Subcutaneous abdominal adipose tissue (tissue), 5 donors: ENCODE measurements at regions not wholly inside any gene's neighbourhood (a gene's known extent, or its start where the extent isn't known, plus 50 kb on each side); places are given as distances from the start of the nearest gene placed in this dataset.
"Not testable (repeated sequence)": the region's sequence is repeated elsewhere in the genome, so short reads cannot be mapped to it uniquely, and the experiment has no call there.

Experiments
- H3K27ac ChIP-seq: one replicate; pipeline ENCODE4 v1.7.0; 2013; ENCODE audit warnings: low read depth, mild to moderate bottlenecking, inconsistent platforms, low read length, moderate library complexity
- H3K27me3 ChIP-seq, 5 donors: one replicate each; pipeline ENCODE4 v1.7.0; 2013; ENCODE audit warnings: low read length in 5 of 5, inconsistent platforms in 1 of 5; ENCODE audit not compliant: control insufficient read depth in 5 of 5, insufficient read depth in 4 of 5
- H3K36me3 ChIP-seq, 5 donors: one replicate each; pipeline ENCODE4 v1.7.0; 2013; ENCODE audit warnings: low read length in 5 of 5; ENCODE audit not compliant: control insufficient read depth in 5 of 5, insufficient read depth in 5 of 5
- H3K4me1 ChIP-seq, 5 donors: one replicate each; pipeline ENCODE4 v1.7.0; 2013; ENCODE audit warnings: low read length in 5 of 5, mild to moderate bottlenecking in 3 of 5, moderate library complexity in 1 of 5; ENCODE audit not compliant: control insufficient read depth in 5 of 5, insufficient read depth in 5 of 5
- H3K4me3 ChIP-seq, 5 donors: one replicate each; pipeline ENCODE4 v1.7.0; 2013; ENCODE audit warnings: low read length in 5 of 5, low read depth in 1 of 5
- H3K9ac ChIP-seq, 5 donors: one replicate each; pipeline ENCODE4 v1.7.0; 2013; ENCODE audit warnings: low read length in 5 of 5, mild to moderate bottlenecking in 4 of 5, moderate library complexity in 3 of 5
- H3K9me3 ChIP-seq, 5 donors: one replicate each; pipeline ENCODE4 v1.7.0; 2013; ENCODE audit warnings: low read length in 5 of 5; ENCODE audit not compliant: control insufficient read depth in 5 of 5
- donor health status: healthy.
- donor health status: healthy.
- donor health status: healthy.
- donor health status: healthy.
- donor health status: healthy.

- Histone ChIP-seq H3K27me3 (no peaks in the 10 kb centered on the region), H3K27ac (no peak overlapping the region), H3K4me3 (no peak overlapping the region), H3K36me3 (no peaks in the 10 kb centered on the region), H3K9ac (no peak overlapping the region), H3K4me1 (peaks cover 0 to 7% (median 3%) of the 10 kb centered on the region in 5 donors), H3K9me3 (no peaks in the 10 kb centered on the region)
Observed at GRCh38 chr6:74273541-74273940, 577.5 kb downstream of the CD109 start.

- Histone ChIP-seq H3K36me3 (no peaks in the 10 kb centered on the region), H3K27ac (no peak overlapping the region), H3K4me1 (no peaks in the 10 kb centered on the region), H3K4me3 (no peak overlapping the region), H3K9ac (no peak overlapping the region), H3K27me3 (no peaks in the 10 kb centered on the region), H3K9me3 (no peaks in the 10 kb centered on the region)
Observed at GRCh38 chr6:74269600-74269858, 573.5 kb downstream of the CD109 start.

- no peaks in the 10 kb centered on the region for H3K36me3 ChIP-seq
- no peak overlapping the region for H3K9ac ChIP-seq
- H3K27me3 ChIP-seq, result no peaks in the 10 kb centered on the region
- H3K9me3 ChIP-seq, result no peaks in the 10 kb centered on the region
- no peak overlapping the region for H3K27ac ChIP-seq
- no peak overlapping the region for H3K4me3 ChIP-seq
- H3K4me1 ChIP-seq, result no peaks in the 10 kb centered on the region
Observed at GRCh38 chr6:74268815-74269599, 573.0 kb downstream of the CD109 start.

GRCh38 chr6:74259981-74260380 is 564.0 kb downstream of the CD109 start:
- no peaks in the 10 kb centered on the region for H3K27me3 ChIP-seq
- H3K27ac ChIP-seq, result no peak overlapping the region
- peaks cover 0 to 2% (median 0%) of the 10 kb centered on the region in 5 donors for H3K9me3 ChIP-seq
- H3K4me3 ChIP-seq, result no peak overlapping the region
- no peak overlapping the region for H3K9ac ChIP-seq
- H3K36me3 ChIP-seq, result no peaks in the 10 kb centered on the region
- peaks cover 0 to 18% (median 15%) of the 10 kb centered on the region in 5 donors for H3K4me1 ChIP-seq

GRCh38 chr6:74256781-74257180 is 560.8 kb downstream of the CD109 start:
- H3K36me3 ChIP-seq, result no peaks in the 10 kb centered on the region
- H3K9me3 ChIP-seq, result peaks cover 0 to 2% (median 0%) of the 10 kb centered on the region in 5 donors
- H3K27ac ChIP-seq, result no peak overlapping the region
- H3K9ac ChIP-seq, result no peak overlapping the region
- no peaks in the 10 kb centered on the region for H3K27me3 ChIP-seq
- no peak overlapping the region for H3K4me3 ChIP-seq
- H3K4me1 ChIP-seq, result peaks cover 0 to 18% (median 15%) of the 10 kb centered on the region in 5 donors

- H3K4me3 ChIP-seq, result no peak overlapping the region
- no peak overlapping the region for H3K27ac ChIP-seq
- no peak overlapping the region for H3K9ac ChIP-seq
- no peaks in the 10 kb centered on the region for H3K36me3 ChIP-seq
- H3K4me1 ChIP-seq, result peaks cover 0 to 18% (median 17%) of the 10 kb centered on the region in 5 donors
- H3K9me3 ChIP-seq, result peaks cover 0 to 2% (median 0%) of the 10 kb centered on the region in 5 donors
- no peaks in the 10 kb centered on the region for H3K27me3 ChIP-seq
Observed at GRCh38 chr6:74256381-74256780, 560.4 kb downstream of the CD109 start.

- not testable (repeated sequence) for H3K4me3 ChIP-seq
Observed at GRCh38 chr6:74255007-74255406, 559.0 kb downstream of the CD109 start.

GRCh38 chr6:74254147-74254546 is 558.1 kb downstream of the CD109 start:
- peaks cover 0 to 12% (median 7%) of the 10 kb centered on the region in 5 donors for H3K4me1 ChIP-seq
- not testable (repeated sequence) for H3K36me3 ChIP-seq, H3K9ac ChIP-seq, H3K27ac ChIP-seq, H3K9me3 ChIP-seq, H3K27me3 ChIP-seq, H3K4me3 ChIP-seq

More at GRCh38 chr6:74255007-74255406, 559.0 kb downstream of the CD109 start:
- H3K27me3 ChIP-seq, H3K9me3 ChIP-seq, H3K36me3 ChIP-seq, H3K9ac ChIP-seq, H3K27ac ChIP-seq: not testable (repeated sequence)
- peaks cover 0 to 19% (median 16%) of the 10 kb centered on the region in 5 donors for H3K4me1 ChIP-seq

GRCh38 chr6:74253261-74253660 is 557.3 kb downstream of the CD109 start:
- peaks cover 0 to 2% (median 0%) of the 10 kb centered on the region in 5 donors for H3K9me3 ChIP-seq
- H3K36me3 ChIP-seq, result no peaks in the 10 kb centered on the region
- H3K27me3 ChIP-seq, result no peaks in the 10 kb centered on the region
- H3K27ac ChIP-seq, result no peak overlapping the region
- H3K4me3 ChIP-seq, result no peak overlapping the region
- no peak overlapping the region for H3K9ac ChIP-seq
- peaks cover 0 to 8% (median 4%) of the 10 kb centered on the region in 5 donors for H3K4me1 ChIP-seq

- H3K27me3 ChIP-seq, result no peaks in the 10 kb centered on the region
- H3K9ac ChIP-seq, result no peak overlapping the region
- peaks cover 0 to 4% (median 3%) of the 10 kb centered on the region in 5 donors for H3K4me1 ChIP-seq
- H3K9me3 ChIP-seq, result no peaks in the 10 kb centered on the region
- H3K4me3 ChIP-seq, result no peak overlapping the region
- no peak overlapping the region for H3K27ac ChIP-seq
- H3K36me3 ChIP-seq, result no peaks in the 10 kb centered on the region
Observed at GRCh38 chr6:74250161-74250818, 554.3 kb downstream of the CD109 start.
